Stimulated activated effector memory CD8-positive, alpha-beta T cell treated with anti-CD3 and anti-CD28 coated beads, Interleukin-12 subunit alpha, Interleukin-12 subunit beta, amount 100 ng/mL, for 72 hours (primary cell): ENCODE measurements at regions not wholly inside any gene's neighbourhood (a gene's known extent, or its start where the extent isn't known, plus 50 kb on each side); places are given as distances from the start of the nearest gene placed in this dataset.
"Not testable (repeated sequence)": the region's sequence is repeated elsewhere in the genome, so short reads cannot be mapped to it uniquely, and the experiment has no call there.

Source experiments
- ATAC-seq: fragments of 150-1000 bp; cut with Tn5 transposase; 2 replicates; pipeline ENCODE4 v1.10.0; 2021
- DNase-seq, 2 donors: peaks; one replicate each; pipeline ENCODE4 v3.0.0; 2021 to 2022; ENCODE audit warnings: low spot score in 2 of 2
- H3K27ac Mint-ChIP-seq: one replicate; pipeline ENCODE4 v1.8.0; 2022; ENCODE audit warnings: mild to moderate bottlenecking, mixed read lengths
- H3K36me3 Mint-ChIP-seq: one replicate; pipeline ENCODE4 v1.8.0; 2022; ENCODE audit warnings: mild to moderate bottlenecking, mixed read lengths
- H3K4me1 Mint-ChIP-seq: one replicate; pipeline ENCODE4 v1.8.0; 2022; ENCODE audit warnings: mixed read lengths
- H3K4me3 Mint-ChIP-seq: one replicate; pipeline ENCODE4 v1.8.0; 2022; ENCODE audit warnings: mild to moderate bottlenecking, mixed read lengths
- H3K9me3 Mint-ChIP-seq: one replicate; pipeline ENCODE4 v1.8.0; 2022; ENCODE audit warnings: mixed read lengths

DNA sequence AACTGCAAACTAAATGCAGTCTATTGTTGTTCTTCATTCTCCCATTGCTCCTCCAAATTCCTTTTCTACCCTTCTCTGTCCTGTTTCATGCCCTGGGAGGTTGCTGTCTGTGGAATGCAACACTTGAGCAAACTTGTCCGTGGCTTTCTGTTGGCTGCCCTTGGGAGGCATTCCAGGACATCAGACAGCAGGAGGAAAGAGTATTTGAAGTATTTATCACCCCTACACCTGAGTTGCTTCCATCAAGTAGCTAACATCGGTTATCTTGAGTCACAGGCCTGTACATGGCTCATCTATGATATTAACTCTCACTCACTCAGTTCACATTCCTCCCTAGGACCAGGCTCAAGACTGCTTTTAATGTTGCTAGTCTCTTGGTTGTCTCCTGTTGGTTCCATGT is 803.4 kb upstream of the CDH6 start:
- Mint-ChIP-seq H3K9me3 (peaks cover 32% of the 10 kb centered on the region), H3K27ac (no peak overlapping the region), H3K4me3 (no peak overlapping the region), H3K4me1 (no peaks in the 10 kb centered on the region), H3K36me3 (no peaks in the 10 kb centered on the region)
- ATAC-seq: no peak
- no peak for DNase-seq

DNA sequence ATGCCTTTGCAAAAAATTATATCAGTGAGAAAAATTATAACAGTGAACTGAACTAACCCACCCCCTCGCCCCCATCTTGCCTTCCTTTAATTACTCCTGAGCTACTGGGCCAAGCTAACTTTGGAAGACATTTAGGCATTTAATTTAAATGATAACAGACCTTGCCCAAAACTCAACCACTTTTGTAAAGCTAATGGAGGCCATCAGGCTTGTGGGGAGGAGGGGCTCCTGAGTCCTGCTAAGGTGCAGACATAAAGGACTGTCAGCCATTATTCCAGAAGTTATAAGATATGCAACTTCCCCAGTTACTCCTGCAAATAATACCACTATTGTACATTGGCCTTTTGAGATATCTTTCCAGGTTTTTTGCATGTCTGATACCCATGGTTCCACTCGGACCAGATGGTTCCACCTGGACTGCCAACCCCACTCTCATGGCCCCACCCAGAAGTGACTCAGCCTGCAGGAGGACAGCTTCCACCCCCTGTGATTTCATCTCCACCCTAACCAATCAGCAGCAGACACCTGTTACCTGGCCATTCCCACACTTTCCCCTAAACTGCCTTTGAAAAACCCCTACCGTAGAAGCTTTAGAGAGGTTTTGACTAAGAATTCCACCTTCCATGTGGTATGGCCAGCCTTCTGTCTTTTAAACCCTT is 805.4 kb upstream of the CDH6 start:
- H3K36me3 Mint-ChIP-seq: no peaks in the 10 kb centered on the region
- H3K9me3 Mint-ChIP-seq: peaks cover 28% of the 10 kb centered on the region
- DNase-seq: no peak
- H3K27ac Mint-ChIP-seq: no peak overlapping the region
- H3K4me3 Mint-ChIP-seq: no peak overlapping the region
- no peaks in the 10 kb centered on the region for H3K4me1 Mint-ChIP-seq
- no peak for ATAC-seq

GRCh38 chr5:30385754-30386153 is 807.7 kb upstream of the CDH6 start:
- Mint-ChIP-seq H3K4me3 (no peak overlapping the region), H3K4me1 (no peaks in the 10 kb centered on the region), H3K36me3 (no peaks in the 10 kb centered on the region), H3K27ac (no peak overlapping the region), H3K9me3 (peaks cover 25% of the 10 kb centered on the region)
- ATAC-seq: no peak
- no peak for DNase-seq

- Mint-ChIP-seq H3K4me3 (no peak overlapping the region), H3K27ac (no peak overlapping the region)
- no peak for ATAC-seq
These were observed 809.3 kb upstream of the CDH6 start for GRCh38 chr5:30384171-30384570.

GRCh38 chr5:30380228-30380627 is 813.3 kb upstream of the CDH6 start:
- ATAC-seq (no peak), DNase-seq (no peak)
- peaks cover 12% of the 10 kb centered on the region for H3K9me3 Mint-ChIP-seq
- no peaks in the 10 kb centered on the region for H3K4me1 Mint-ChIP-seq
- no peak overlapping the region for H3K27ac Mint-ChIP-seq
- no peak overlapping the region for H3K4me3 Mint-ChIP-seq
- no peaks in the 10 kb centered on the region for H3K36me3 Mint-ChIP-seq

More at GRCh38 chr5:30384171-30384570, 809.3 kb upstream of the CDH6 start:
- no peak for DNase-seq
- peaks cover 17% of the 10 kb centered on the region for H3K9me3 Mint-ChIP-seq
- no peaks in the 10 kb centered on the region for H3K4me1 Mint-ChIP-seq
- no peaks in the 10 kb centered on the region for H3K36me3 Mint-ChIP-seq

DNA sequence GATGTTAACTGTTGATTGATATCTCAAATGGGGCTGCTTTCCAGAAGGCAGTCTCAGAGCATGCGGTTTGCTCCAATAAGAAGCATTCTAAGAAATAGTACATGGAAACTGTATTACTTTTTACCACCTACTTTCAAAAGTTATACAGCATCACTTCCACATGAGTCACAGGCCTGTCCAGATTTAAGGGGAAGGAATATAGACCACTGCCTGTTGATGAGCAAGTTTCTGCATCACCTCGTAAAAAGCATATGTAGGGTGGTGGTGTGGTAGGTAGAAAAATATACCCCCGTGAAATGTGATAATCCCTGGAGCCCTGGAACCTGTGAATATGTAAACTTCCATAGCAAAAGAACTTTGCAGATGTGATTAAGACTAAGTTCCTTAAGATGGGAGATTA is 816.6 kb upstream of the CDH6 start:
- no peak overlapping the region for H3K27ac Mint-ChIP-seq
- no peaks in the 10 kb centered on the region for H3K36me3 Mint-ChIP-seq
- DNase-seq (no peak), ATAC-seq (no peak)
- no peak overlapping the region for H3K4me3 Mint-ChIP-seq
- H3K9me3 Mint-ChIP-seq: peaks cover 9% of the 10 kb centered on the region
- H3K4me1 Mint-ChIP-seq: no peaks in the 10 kb centered on the region

GRCh38 chr5:30368064-30368463 is 825.4 kb upstream of the CDH6 start:
- ATAC-seq (no peak), DNase-seq (no peak)
- no peak overlapping the region for H3K27ac Mint-ChIP-seq
- H3K9me3 Mint-ChIP-seq: peaks cover 11% of the 10 kb centered on the region
- no peaks in the 10 kb centered on the region for H3K4me1 Mint-ChIP-seq
- H3K36me3 Mint-ChIP-seq: no peaks in the 10 kb centered on the region
- no peak overlapping the region for H3K4me3 Mint-ChIP-seq

GRCh38 chr5:30365031-30365430 is 828.5 kb upstream of the CDH6 start:
- not testable (repeated sequence) for ATAC-seq, H3K4me3 Mint-ChIP-seq, H3K36me3 Mint-ChIP-seq, H3K4me1 Mint-ChIP-seq, DNase-seq, H3K27ac Mint-ChIP-seq
- H3K9me3 Mint-ChIP-seq: peaks cover 15% of the 10 kb centered on the region

- Mint-ChIP-seq H3K9me3 (peaks cover 22% of the 10 kb centered on the region), H3K4me1 (no peaks in the 10 kb centered on the region), H3K36me3 (no peaks in the 10 kb centered on the region), H3K4me3 (no peak overlapping the region), H3K27ac (no peak overlapping the region)
- ATAC-seq: no peak
- no peak for DNase-seq
These were observed 836.1 kb upstream of the CDH6 start for GRCh38 chr5:30357371-30357770.

DNA sequence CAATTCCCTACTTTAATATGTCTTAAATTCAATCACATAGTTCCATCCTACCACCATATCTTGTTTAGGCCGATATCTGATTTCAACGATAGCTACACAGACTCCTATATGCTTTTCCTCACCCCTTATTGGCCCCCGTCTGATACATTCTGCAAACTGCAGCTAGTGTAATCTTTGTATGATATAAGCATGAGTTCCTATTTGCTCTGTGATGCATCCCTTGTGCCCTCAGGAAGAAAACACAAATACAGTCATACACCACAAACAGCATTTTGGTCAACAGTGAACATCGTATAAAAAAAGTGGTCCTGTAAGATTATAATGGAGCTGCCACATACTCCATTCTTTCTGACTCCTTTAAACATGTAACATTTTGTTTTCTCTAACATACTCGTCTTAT is 837.8 kb upstream of the CDH6 start:
- Mint-ChIP-seq H3K4me3 (no peak overlapping the region), H3K27ac (no peak overlapping the region), H3K9me3 (peaks cover 17% of the 10 kb centered on the region), H3K4me1 (no peaks in the 10 kb centered on the region), H3K36me3 (no peaks in the 10 kb centered on the region)
- DNase-seq (no peak), ATAC-seq (no peak)

GRCh38 chr5:30347858-30348257 is 845.6 kb upstream of the CDH6 start:
- Mint-ChIP-seq H3K4me1 (no peaks in the 10 kb centered on the region), H3K27ac (no peak overlapping the region), H3K36me3 (no peaks in the 10 kb centered on the region), H3K4me3 (no peak overlapping the region), H3K9me3 (peaks cover 12% of the 10 kb centered on the region)
- ATAC-seq (no peak), DNase-seq (no peak)

GRCh38 chr5:30345539-30346345 is 847.7 kb upstream of the CDH6 start:
- not testable (repeated sequence) for ATAC-seq, H3K4me3 Mint-ChIP-seq, H3K36me3 Mint-ChIP-seq, DNase-seq, H3K4me1 Mint-ChIP-seq, H3K27ac Mint-ChIP-seq
- H3K9me3 Mint-ChIP-seq: peaks cover 21% of the 10 kb centered on the region

DNA sequence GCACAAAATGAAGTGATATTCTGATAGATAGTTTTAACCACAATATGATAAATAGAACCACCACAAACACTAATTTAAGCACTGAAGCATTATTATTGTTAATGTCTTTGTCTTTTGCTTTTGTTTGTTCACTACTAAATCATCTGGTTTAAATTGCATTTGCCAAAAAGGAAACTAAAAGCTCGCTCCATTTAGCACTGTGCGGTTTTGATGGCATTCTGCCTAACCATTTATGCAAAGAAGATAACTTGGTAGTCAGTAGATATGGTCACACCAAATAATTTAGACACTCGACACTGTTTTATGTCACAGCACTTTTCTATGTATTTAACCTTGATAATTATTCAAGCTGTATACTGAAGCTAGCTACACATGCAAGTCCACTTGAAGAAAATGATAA is 849.8 kb upstream of the CDH6 start:
- no peaks in the 10 kb centered on the region for H3K36me3 Mint-ChIP-seq
- no peak for DNase-seq
- peaks cover 15% of the 10 kb centered on the region for H3K9me3 Mint-ChIP-seq
- H3K27ac Mint-ChIP-seq: no peak overlapping the region
- H3K4me1 Mint-ChIP-seq: no peaks in the 10 kb centered on the region
- no peak for ATAC-seq
- H3K4me3 Mint-ChIP-seq: no peak overlapping the region

GRCh38 chr5:30341466-30341865 is 852.0 kb upstream of the CDH6 start:
- ATAC-seq (no peak), DNase-seq (no peak)
- Mint-ChIP-seq H3K4me1 (no peaks in the 10 kb centered on the region), H3K4me3 (no peak overlapping the region), H3K27ac (no peak overlapping the region), H3K9me3 (peaks cover 23% of the 10 kb centered on the region), H3K36me3 (no peaks in the 10 kb centered on the region)

- Mint-ChIP-seq H3K9me3 (peaks cover 31% of the 10 kb centered on the region), H3K4me1 (no peaks in the 10 kb centered on the region), H3K27ac (no peak overlapping the region), H3K36me3 (no peaks in the 10 kb centered on the region), H3K4me3 (no peak overlapping the region)
- ATAC-seq (no peak), DNase-seq (no peak)
These were observed 856.4 kb upstream of the CDH6 start for GRCh38 chr5:30337084-30337573.

DNA sequence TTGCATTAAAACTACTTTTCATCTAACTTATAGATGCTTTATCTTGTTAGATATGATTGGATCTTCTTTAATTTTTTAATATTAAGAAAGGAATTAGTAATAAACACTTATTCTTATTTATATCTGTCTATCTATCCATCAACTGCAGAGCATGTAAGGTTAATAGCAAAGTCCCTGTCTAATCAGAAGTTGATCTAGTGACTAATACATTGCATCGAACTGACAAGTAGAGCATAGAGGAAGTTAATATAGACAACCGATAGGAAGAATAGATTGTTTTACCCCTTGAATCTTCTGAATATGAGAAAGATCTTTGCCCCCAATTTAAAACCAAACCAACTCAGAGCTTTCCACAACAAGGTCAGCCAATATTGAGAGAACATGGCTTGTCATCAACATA is 862.0 kb upstream of the CDH6 start:
- Mint-ChIP-seq H3K27ac (no peak overlapping the region), H3K36me3 (no peaks in the 10 kb centered on the region), H3K4me1 (no peaks in the 10 kb centered on the region), H3K9me3 (peaks cover 25% of the 10 kb centered on the region), H3K4me3 (no peak overlapping the region)
- no peak for DNase-seq
- no peak for ATAC-seq
